ENCODE measurements at regions not wholly inside any gene's neighbourhood (a gene's known extent, or its start where the extent isn't known, plus 50 kb on each side); places are given as distances from the start of the nearest gene placed in this dataset.

GRCh38 chr4:20085653-20086052, 166.1 kb upstream of the SLIT2 start:
- no peaks in the 10 kb centered on the region for H3K36me3 Mint-ChIP-seq (ENCODE audit: low read depth)
- no peaks in the 10 kb centered on the region for H3K9me3 Mint-ChIP-seq
- H3K4me1 Mint-ChIP-seq: no peaks in the 10 kb centered on the region
- H3K27me3 Mint-ChIP-seq (ENCODE audit: low read depth): no peaks in the 10 kb centered on the region
- no peak for TF ChIP-seq CTCF (conservative IDR thresholded peaks at IDR 0.05)
- no peak overlapping the region for H3K4me3 Mint-ChIP-seq
- H3K27ac Mint-ChIP-seq (ENCODE audit: unreplicated experiment): no peak overlapping the region
- DNase-seq (ENCODE audit: low read depth, low spot score): no peak

GRCh38 chr4:20085156-20085555, 166.5 kb upstream of the SLIT2 start:
- Mint-ChIP-seq H3K27ac (ENCODE audit: unreplicated experiment) (no peak overlapping the region), H3K27me3 (ENCODE audit: low read depth) (no peaks in the 10 kb centered on the region)

GRCh38 chr4:20084488-20084887, 167.2 kb upstream of the SLIT2 start:
- H3K36me3 Mint-ChIP-seq (ENCODE audit: low read depth): no peaks in the 10 kb centered on the region
- no peak overlapping the region for H3K4me3 Mint-ChIP-seq
- H3K27me3 Mint-ChIP-seq (ENCODE audit: low read depth): no peaks in the 10 kb centered on the region

More at GRCh38 chr4:20085156-20085555, 166.5 kb upstream of the SLIT2 start:
- H3K4me3 Mint-ChIP-seq: no peak overlapping the region
- TF ChIP-seq CTCF (conservative IDR thresholded peaks at IDR 0.05): no peak
- no peaks in the 10 kb centered on the region for H3K9me3 Mint-ChIP-seq
- no peak for DNase-seq (ENCODE audit: low read depth, low spot score)
- no peaks in the 10 kb centered on the region for H3K36me3 Mint-ChIP-seq (ENCODE audit: low read depth)
- no peaks in the 10 kb centered on the region for H3K4me1 Mint-ChIP-seq

GRCh38 chr4:20078644-20079043, 173.1 kb upstream of the SLIT2 start:
- no peak for TF ChIP-seq CTCF (conservative IDR thresholded peaks at IDR 0.05)
- Mint-ChIP-seq H3K9me3 (peaks cover 2% of the 10 kb centered on the region), H3K4me3 (no peak overlapping the region), H3K4me1 (no peaks in the 10 kb centered on the region), H3K36me3 (ENCODE audit: low read depth) (no peaks in the 10 kb centered on the region), H3K27me3 (ENCODE audit: low read depth) (no peaks in the 10 kb centered on the region), H3K27ac (ENCODE audit: unreplicated experiment) (no peak overlapping the region)
- DNase-seq (ENCODE audit: low read depth, low spot score): no peak

More at GRCh38 chr4:20084488-20084887, 167.2 kb upstream of the SLIT2 start:
- no peak overlapping the region for H3K27ac Mint-ChIP-seq (ENCODE audit: unreplicated experiment)
- no peaks in the 10 kb centered on the region for H3K9me3 Mint-ChIP-seq
- H3K4me1 Mint-ChIP-seq: no peaks in the 10 kb centered on the region
- no peak for TF ChIP-seq CTCF (conservative IDR thresholded peaks at IDR 0.05)
- DNase-seq (ENCODE audit: low read depth, low spot score): no peak

GRCh38 chr4:20075248-20075871, 176.3 kb upstream of the SLIT2 start:
- TF ChIP-seq CTCF (conservative IDR thresholded peaks at IDR 0.05): no peak
- Mint-ChIP-seq H3K27me3 (ENCODE audit: low read depth) (no peaks in the 10 kb centered on the region), H3K4me3 (no peak overlapping the region), H3K9me3 (peaks cover 3% of the 10 kb centered on the region), H3K36me3 (ENCODE audit: low read depth) (no peaks in the 10 kb centered on the region), H3K27ac (ENCODE audit: unreplicated experiment) (no peak overlapping the region), H3K4me1 (no peaks in the 10 kb centered on the region)
- no peak for DNase-seq (ENCODE audit: low read depth, low spot score)
